ENCODE measurements at regions not wholly inside any gene's neighbourhood (a gene's known extent, or its start where the extent isn't known, plus 50 kb on each side); places are given as distances from the start of the nearest gene placed in this dataset.

GRCh38 chr5:98308960-98309359, 464.5 kb upstream of the RGMB start:
- Histone ChIP-seq H3K27me3 (ENCODE audit: insufficient read depth, low read depth, low read length) (no peaks in the 10 kb centered on the region), H3K9me3 (ENCODE audit: low read length) (no peaks in the 10 kb centered on the region), H3K27ac (ENCODE audit: low read length) (no peak overlapping the region), H2AFZ (ENCODE audit: low read depth, low read length) (no peak overlapping the region), H3K36me3 (ENCODE audit: insufficient read depth, low read length) (no peaks in the 10 kb centered on the region), H3F3A (ENCODE audit: insufficient read depth, low read length, poor library complexity, severe bottlenecking) (no peaks in the 10 kb centered on the region), H3K4me3 (ENCODE audit: low read length) (no peak overlapping the region), H3K4me2 (ENCODE audit: low read length) (no peak overlapping the region), H3K9me2 (ENCODE audit: insufficient read depth, low read length) (no peaks in the 10 kb centered on the region), H3K79me2 (replicated peaks; ENCODE audit: insufficient read depth, low read length) (no peaks in the 10 kb centered on the region), H4K20me1 (ENCODE audit: insufficient read depth) (no peaks in the 10 kb centered on the region), H3K9ac (ENCODE audit: low read length) (no peak overlapping the region)
- TF ChIP-seq EP300 (conservative IDR thresholded peaks at IDR 0.05; ENCODE audit: poor library complexity, severe bottlenecking) (no peak), MXI1 (conservative IDR thresholded peaks at IDR 0.05; ENCODE audit: poor library complexity, severe bottlenecking) (no peak), EZH2 (IDR thresholded peaks at IDR 0.05; ENCODE audit: borderline replicate concordance, insufficient read depth, low read length, poor library complexity, severe bottlenecking) (no peak), TAF1 (IDR thresholded peaks at IDR 0.05; ENCODE audit: low read depth) (no peak), POLR2AphosphoS5 (IDR thresholded peaks at IDR 0.05) (no peak)

GRCh38 chr5:98309785-98310598, 463.5 kb upstream of the RGMB start:
- no peaks in the 10 kb centered on the region for H3K79me2 ChIP-seq (replicated peaks; ENCODE audit: insufficient read depth, low read length)
- H3K9me2 ChIP-seq (ENCODE audit: insufficient read depth, low read length): no peaks in the 10 kb centered on the region
- H3K4me3 ChIP-seq (ENCODE audit: low read length): no peak overlapping the region
- no peaks in the 10 kb centered on the region for H4K20me1 ChIP-seq (ENCODE audit: insufficient read depth)
- no peak overlapping the region for H3K9ac ChIP-seq (ENCODE audit: low read length)
- H3K27ac ChIP-seq (ENCODE audit: low read length): no peak overlapping the region
- H3K9me3 ChIP-seq (ENCODE audit: low read length): no peaks in the 10 kb centered on the region
- no peak overlapping the region for H3K4me2 ChIP-seq (ENCODE audit: low read length)
- H3F3A ChIP-seq (ENCODE audit: insufficient read depth, low read length, poor library complexity, severe bottlenecking): no peaks in the 10 kb centered on the region
- no peaks in the 10 kb centered on the region for H3K36me3 ChIP-seq (ENCODE audit: insufficient read depth, low read length)
- H2AFZ ChIP-seq (ENCODE audit: low read depth, low read length): no peak overlapping the region
- TF ChIP-seq SMC3 (conservative IDR thresholded peaks at IDR 0.05; ENCODE audit: poor library complexity) (no peak), TAF1 (IDR thresholded peaks at IDR 0.05; ENCODE audit: low read depth) (no peak), RAD21 (conservative IDR thresholded peaks at IDR 0.05) (no peak), EP300 (conservative IDR thresholded peaks at IDR 0.05; ENCODE audit: poor library complexity, severe bottlenecking) (no peak), EZH2 (IDR thresholded peaks at IDR 0.05; ENCODE audit: borderline replicate concordance, insufficient read depth, low read length, poor library complexity, severe bottlenecking) (no peak), MXI1 (conservative IDR thresholded peaks at IDR 0.05; ENCODE audit: poor library complexity, severe bottlenecking) (no peak), POLR2AphosphoS5 (IDR thresholded peaks at IDR 0.05) (no peak)
- TF ChIP-seq, protein P1, sequence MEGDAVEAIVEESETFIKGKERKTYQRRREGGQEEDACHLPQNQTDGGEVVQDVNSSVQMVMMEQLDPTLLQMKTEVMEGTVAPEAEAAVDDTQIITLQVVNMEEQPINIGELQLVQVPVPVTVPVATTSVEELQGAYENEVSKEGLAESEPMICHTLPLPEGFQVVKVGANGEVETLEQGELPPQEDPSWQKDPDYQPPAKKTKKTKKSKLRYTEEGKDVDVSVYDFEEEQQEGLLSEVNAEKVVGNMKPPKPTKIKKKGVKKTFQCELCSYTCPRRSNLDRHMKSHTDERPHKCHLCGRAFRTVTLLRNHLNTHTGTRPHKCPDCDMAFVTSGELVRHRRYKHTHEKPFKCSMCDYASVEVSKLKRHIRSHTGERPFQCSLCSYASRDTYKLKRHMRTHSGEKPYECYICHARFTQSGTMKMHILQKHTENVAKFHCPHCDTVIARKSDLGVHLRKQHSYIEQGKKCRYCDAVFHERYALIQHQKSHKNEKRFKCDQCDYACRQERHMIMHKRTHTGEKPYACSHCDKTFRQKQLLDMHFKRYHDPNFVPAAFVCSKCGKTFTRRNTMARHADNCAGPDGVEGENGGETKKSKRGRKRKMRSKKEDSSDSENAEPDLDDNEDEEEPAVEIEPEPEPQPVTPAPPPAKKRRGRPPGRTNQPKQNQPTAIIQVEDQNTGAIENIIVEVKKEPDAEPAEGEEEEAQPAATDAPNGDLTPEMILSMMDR (IDR thresholded peaks at IDR 0.05; ENCODE audit: poor library complexity, severe bottlenecking): no peak
- TF ChIP-seq, protein P2, sequence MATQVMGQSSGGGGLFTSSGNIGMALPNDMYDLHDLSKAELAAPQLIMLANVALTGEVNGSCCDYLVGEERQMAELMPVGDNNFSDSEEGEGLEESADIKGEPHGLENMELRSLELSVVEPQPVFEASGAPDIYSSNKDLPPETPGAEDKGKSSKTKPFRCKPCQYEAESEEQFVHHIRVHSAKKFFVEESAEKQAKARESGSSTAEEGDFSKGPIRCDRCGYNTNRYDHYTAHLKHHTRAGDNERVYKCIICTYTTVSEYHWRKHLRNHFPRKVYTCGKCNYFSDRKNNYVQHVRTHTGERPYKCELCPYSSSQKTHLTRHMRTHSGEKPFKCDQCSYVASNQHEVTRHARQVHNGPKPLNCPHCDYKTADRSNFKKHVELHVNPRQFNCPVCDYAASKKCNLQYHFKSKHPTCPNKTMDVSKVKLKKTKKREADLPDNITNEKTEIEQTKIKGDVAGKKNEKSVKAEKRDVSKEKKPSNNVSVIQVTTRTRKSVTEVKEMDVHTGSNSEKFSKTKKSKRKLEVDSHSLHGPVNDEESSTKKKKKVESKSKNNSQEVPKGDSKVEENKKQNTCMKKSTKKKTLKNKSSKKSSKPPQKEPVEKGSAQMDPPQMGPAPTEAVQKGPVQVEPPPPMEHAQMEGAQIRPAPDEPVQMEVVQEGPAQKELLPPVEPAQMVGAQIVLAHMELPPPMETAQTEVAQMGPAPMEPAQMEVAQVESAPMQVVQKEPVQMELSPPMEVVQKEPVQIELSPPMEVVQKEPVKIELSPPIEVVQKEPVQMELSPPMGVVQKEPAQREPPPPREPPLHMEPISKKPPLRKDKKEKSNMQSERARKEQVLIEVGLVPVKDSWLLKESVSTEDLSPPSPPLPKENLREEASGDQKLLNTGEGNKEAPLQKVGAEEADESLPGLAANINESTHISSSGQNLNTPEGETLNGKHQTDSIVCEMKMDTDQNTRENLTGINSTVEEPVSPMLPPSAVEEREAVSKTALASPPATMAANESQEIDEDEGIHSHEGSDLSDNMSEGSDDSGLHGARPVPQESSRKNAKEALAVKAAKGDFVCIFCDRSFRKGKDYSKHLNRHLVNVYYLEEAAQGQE (IDR thresholded peaks at IDR 0.05; ENCODE audit: borderline replicate concordance): no peak
- H3K27me3 ChIP-seq (ENCODE audit: insufficient read depth, low read depth, low read length): no peaks in the 10 kb centered on the region
